ENCODE measurements at regions not wholly inside any gene's neighbourhood (a gene's known extent, or its start where the extent isn't known, plus 50 kb on each side); places are given as distances from the start of the nearest gene placed in this dataset.

DNA sequence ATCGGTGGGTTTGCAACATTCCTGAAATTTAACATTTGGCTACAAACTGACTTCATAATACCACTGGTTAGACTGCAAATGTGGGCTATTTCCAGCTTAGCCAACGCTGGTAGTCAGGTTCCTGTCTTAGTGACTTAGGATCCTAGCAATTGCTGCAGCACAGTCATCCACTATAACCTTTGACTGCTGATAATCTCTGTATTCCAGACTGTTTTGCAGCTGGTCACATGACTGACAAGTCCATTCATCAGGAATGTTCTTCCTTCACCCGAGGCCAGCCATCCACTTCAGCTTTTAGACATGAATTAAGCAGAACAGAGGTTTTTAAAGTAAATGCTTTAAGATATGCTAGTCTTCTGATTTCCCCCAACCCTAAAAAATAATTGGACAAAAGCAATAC is 425.9 kb upstream of the MPDZ start:
- no peak for DNase-seq

DNA sequence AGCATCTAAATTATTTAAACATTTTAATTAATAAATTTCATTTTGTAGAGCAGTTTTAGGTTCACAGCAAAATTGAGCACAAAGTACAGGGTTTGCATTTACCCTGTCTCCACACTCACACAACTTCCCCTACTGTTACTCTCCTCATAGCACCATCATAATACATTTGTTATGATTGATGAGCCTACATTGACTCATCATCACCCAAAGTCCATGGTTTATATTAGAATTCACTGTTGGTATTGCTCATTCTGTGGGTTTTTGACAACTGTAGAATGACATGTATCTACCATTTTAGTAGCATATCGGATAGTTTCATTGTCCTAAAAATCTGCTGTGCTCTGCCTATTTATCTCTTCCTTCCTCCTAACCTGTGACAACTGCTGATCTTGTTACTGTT is 411.1 kb upstream of the MPDZ start:
- no peak for DNase-seq

DNA sequence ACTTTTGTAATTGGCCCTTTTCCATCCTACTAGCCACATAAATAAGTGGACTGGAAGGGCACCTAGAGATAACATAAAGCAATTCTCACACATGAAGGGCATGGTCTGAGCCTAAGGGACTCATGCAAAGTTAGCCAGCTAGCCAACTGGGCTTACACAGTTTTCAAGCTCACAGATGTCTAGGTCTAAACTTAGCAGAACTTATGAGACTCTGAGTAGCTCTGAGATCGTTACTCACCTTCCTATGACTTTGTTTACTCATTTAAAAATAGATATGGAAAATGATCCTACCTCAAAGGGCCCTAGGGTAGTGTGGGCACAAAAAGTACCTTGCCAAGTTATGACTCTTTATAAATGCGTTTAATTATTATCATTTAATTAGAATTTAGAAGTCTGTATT is 410.4 kb upstream of the MPDZ start:
- DNase-seq: no peak

DNA sequence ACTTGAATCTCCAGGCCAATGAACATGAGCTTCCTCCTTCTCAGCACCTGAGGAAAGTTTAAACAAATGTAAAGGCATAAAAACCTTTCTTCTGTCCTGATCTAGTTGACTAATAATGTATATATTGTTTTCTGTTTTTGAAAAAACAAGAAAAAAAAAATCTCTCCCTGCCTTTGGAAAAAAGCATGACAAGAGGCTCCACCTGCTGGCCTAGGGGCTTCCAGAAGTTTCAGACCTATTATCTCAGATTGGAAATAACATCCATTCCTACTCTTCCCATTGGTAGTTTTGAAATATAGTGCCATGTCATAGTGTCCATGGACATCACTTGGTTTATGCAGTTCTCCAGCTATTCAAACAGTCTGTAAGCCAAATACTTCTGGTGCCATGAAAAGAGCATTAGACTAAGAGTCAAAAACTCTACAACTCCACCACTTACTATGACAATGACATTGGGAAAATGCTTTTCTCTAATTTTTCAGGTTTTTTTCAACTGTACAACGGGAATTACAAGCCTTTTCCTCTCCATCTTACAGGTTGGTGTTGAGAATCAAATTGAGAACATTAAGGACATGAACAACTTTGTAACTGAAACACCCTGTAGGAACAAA is 409.6 kb upstream of the MPDZ start:
- DNase-seq: no peak

DNA sequence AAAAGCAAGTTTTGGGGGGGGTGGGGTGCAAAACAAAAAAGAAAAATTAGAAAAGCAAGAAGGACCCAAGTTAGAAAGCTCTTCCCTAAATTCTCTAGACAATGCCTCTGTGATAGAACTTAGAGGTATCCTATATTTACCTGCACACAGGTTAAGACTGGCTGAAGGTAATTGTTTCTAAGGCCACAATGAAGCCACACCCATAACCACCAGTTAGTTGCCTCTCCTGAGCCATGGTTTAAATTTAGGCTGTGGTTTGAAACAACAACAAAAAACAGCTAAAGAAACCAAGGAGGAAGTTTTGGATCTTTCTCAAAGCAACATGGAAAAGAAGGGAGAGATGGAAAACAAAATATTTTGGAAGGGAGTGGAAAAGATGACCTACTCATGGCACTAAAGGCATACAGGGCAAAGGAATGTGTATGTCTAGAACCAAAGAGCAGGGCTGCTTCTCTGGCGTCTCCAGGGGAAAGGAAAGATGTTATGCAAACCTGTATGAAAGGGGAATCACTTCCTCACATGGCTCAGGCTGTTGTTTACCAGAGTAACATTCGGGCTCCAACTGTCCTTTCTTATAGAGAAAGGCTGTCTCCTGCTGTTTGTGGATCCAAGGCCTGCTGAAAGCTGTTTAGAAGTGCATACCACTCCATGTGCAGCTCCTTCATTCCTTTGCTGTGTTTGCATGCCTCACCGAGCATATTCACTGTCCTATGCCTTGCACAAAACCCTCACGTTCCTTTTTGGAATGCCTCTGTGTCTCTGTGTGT is 408.9 kb upstream of the MPDZ start:
- no peak for DNase-seq

DNA sequence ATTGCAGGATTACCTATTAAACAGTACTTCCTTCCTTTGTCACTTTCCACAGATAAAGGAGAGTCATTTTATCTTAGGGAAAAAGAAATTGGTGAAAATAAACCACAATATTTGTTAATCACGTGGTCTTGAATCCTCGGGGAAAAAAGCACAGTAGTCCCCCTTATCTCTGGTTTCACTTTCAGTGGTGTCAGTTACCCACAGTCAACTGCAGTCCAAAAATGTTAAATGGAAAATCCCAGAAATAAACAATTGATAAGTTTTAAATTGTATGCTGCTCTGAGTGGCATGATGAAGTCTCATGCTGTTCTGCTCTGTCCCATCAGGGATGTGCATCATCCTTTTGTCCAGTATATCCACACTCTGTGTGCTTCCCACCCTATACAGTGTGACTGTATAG is 405.2 kb upstream of the MPDZ start:
- no peak for DNase-seq

DNA sequence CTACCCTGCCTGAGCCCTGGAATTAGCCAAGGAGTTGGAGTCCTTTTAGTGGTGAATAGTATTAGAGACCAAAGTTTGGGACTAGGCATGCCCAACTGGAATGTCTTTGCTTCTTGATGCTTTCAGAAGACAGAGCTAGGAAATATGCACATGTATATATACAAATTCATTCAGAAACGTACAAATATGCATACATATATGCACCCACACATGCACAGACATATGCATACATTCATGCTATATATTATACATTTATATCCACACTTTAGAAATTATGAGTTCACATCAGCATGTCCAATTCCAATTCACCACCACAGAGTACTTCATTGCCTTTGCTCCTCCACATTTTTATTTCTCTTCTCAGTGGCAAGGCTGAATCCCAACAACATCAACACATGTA is 398.3 kb upstream of the MPDZ start:
- DNase-seq: no peak

DNA sequence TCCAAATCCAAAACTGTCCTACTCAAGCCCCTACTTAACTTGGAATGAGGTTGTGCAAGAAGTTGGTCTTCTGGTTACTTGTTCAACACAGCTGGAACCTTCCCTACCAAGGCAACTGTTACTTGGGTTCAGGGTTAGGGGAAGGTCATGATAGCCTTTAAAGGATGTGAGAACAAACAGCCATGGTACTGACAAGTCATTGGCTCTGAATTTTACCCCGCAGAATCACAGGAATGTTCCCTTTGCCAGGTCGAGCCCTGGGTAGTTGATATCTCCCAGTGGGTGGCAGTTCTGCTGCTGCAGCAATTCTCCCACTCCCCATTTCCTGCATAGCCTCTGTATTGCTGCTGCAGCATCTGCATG is 396.1 kb upstream of the MPDZ start:
- DNase-seq: no peak

DNA sequence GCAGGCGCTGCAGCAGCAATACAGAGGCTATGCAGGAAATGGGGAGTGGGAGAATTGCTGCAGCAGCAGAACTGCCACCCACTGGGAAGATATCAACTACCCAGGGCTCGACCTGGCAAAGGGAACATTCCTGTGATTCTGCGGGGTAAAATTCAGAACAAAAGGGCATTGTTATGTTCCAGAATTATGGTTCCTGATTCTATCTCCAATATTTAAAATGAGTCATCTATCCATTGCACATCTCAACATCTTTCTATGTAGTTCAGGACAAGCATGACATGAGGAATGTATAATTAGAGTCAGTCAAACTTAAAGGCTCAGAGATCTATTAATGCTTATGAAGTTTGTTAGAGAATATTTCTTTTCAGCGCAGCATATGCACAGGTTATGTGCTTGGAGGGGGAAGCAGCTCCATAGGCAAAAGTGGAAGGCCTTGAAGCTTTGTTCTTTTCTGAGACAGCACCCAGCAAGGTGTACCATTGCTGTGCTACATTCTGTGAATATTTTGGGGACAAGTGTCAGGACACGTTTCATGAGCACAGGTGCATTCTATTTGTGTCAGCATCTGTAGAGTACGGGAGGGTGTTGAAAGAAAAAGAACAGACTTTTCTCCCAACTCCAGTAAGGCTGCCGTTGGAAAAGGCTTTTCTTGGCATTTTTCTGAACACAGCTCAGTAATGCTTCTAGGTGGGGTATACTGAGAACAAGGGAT is 395.6 kb upstream of the MPDZ start:
- DNase-seq: no peak

DNA sequence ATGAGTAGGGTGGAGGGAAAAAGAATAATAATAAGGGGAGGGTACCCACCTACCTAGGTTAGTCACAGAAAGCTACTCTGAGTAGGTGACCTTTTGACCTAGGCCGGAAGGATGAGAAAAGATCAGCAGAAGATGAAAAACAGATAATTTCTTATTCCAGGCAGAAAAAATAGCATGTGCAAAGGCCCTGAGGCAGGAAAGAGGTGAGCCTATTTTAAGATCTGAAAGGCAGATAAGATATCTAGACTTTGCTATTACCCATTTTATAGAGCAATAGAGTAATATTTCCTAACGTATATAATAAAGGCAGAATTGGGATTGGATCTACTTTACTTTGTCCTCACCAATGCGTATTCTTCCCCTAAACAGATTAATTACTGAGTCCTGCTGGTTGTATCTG is 393.9 kb upstream of the MPDZ start:
- no peak for DNase-seq

DNA sequence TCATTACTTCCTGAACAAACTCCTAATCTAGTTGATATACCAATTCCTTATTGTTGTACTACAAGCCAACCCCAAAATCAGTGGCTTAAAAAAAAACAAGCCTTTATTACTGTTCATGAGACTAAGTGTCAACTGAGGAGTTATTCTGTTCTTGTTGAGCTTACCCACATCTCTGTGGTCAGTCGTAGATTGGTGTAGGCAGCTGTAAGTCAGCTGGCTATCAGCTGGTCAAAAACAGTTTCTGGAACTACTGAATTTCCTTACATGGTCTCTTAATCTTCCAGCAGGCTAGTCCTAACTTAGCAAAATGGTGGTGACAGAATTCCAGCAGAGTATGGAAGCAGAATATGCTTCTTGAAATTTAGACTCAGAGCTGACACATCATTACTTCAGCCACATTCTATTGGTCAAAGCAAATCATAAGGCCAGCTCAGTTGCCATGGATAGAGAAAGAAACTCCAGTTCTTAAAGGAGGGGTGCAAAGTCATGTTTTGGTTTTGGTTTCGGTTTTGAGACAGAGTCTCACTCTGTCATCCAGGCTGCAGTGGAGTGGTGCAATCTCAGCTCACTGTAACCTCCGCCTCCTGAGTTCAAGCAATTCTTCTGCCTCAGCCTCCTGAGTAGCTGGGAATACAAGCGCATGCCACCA is 386.1 kb upstream of the MPDZ start:
- DNase-seq: no peak

DNA sequence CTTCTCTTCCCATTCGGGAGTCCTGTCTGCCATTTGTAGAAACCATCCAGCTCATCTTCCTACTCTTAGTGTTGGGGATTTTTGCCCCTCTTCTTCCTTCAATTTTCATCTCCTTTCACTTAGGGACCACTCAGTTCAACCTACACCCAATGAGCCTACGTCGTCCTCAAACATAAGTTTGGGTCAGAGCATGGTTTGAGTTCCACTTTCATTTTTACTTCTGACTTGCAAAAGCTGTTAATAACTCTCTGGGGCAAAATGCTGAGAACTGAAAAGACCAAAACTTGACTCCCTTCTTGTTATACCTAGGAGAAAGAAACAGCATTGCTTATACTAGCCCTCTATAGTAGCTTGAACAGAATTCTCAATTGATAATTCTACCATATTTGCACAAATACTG is 381.5 kb upstream of the MPDZ start:
- no peak for DNase-seq

DNA sequence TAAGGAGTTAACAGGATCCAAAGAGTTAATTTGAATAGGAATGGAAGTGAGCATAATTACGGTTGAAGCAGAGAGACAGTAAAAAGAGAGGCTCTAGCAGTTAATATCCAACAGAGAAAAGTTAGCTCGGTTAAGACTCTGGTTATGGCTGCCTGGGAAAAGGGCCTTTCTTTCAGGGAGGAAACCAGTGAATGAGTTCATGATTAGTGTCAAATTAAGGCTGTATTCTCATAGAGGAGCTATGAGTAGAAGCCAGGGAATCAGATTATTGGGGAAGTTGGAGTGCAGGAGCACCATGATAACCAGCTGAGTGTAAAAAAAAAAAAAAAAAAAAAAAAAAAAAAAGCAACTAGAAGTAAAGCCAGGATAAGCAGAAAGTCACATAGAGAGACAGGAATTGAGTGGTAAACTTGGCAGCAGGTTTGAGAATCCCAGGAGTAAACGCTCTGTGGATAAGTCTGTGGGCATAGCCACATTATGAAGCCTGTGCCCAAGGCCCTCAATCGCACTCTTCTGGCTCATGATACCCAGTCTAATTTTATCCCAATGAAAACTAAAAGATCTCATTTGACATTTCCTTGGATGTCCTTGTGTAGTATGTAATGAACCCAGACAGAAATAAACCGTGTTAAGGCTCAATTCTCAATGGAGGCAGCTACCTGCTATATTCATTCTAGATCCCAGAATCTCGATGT is 372.6 kb upstream of the MPDZ start:
- no peak for DNase-seq

DNA sequence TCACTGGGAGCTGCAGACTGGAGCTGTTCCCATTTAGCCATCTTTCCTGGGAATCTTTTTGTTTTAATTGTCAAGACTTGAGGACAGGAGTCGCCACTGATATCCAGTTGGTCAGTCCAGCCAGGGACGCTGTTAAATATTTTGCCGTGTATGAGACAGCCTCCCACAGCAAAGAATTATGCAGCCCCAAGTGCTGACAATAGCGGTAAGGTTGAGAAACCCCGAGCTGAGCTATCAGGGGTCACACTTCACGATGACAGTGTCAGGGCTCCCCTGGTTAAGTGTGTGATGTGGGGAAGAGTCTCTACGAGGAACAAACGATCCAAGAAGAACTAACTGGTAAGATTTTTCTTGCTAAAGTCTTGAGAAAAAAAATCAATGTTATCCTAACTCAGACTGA is 372.0 kb upstream of the MPDZ start:
- no peak for DNase-seq

DNA sequence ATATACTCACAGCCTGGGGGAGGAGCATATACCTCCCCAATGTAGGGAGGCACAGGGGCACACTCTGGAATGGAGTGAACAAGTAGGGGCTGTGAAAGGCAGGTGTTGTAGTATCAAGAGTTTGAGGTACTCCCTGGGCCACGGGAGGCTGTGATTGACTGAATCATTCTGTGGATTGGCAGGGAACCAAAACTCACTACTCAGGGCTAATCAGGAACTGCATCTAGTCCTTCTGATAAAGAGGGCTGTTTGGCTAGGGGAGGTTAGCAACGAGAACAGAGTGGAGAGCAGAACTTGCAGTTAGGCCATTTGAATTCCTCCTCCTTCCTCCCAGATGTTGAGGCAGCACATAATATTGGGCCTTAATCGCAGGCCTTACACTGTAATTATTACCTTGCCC is 369.2 kb upstream of the MPDZ start:
- no peak for DNase-seq

DNA sequence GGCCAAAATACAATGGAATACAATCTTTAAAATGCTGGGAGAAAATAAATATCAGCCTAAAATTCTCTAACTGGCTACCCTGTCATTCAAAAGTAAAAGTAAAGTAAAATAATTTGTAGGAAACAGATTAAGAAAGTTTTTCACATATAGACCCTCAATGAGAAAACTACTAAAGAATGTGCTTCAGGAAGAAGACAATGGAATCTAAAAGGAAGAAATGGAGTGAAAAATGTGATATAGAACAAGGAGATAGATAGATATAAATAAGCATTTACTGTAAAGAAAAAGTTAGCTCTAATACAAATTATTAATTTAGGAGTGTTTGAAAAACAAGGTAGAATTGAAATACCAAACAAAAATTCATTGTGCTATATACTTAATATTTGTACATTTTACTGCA is 368.6 kb upstream of the MPDZ start:
- no peak for DNase-seq

DNA sequence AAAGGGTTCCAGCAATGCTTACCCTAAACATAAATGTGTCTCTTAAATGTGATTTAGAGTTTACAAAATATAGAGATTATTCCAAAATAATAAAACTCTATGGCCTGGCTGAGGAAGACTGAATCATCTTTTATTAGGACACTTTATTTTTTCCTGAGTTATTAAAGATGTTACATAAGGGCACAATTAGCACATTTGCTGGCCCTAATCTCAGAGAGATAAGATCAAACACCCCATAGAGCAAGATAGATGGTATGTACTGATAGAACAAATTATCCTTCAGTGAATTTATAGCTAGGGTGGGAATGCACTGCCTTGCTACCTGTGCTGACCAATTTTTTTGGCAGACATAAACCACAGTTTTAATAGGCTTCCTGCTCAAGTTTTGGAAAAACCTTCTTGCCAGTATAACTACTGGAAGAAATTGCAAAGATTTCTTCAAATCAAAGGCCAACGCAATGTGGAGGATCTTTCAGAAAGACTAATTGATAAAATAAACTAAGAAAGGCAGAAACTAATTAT is 367.1 kb upstream of the MPDZ start:
- DNase-seq: no peak

DNA sequence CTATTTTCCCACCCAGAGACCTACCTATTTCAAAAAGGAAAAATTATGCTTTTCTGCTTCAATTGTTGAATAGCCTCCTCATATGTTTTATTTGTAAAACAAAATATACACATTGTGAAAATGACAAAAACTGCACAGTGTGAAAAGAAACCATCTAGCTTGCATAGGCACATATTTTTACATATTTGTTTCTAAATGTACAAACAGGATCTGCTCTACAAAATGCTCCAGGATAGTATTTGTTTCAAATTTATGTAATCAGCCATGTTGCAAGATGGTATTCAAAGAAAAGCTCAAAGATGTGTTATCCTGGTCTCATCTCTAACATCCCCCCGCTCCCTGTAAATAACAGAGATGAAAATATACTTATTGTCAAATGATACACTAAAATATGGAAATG is 366.1 kb upstream of the MPDZ start:
- no peak for DNase-seq

DNA sequence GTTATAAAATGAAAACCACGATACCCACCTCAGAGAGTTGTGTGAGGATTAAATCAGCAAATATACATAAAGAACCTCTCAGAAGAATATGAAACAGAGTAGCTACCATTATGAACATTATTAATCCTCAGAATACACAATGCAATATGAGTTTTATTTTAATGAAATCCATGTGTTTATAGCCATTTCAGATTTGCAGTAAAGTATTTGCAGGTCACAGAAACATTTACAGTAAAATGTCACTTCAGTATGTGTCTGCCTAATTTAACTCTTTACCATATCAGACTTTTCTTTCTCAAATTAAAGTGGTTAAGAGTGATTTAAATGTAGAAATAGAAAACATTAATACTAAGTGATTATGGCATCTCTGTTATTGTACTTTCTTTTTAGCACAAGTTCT is 365.2 kb upstream of the MPDZ start:
- DNase-seq: no peak

DNA sequence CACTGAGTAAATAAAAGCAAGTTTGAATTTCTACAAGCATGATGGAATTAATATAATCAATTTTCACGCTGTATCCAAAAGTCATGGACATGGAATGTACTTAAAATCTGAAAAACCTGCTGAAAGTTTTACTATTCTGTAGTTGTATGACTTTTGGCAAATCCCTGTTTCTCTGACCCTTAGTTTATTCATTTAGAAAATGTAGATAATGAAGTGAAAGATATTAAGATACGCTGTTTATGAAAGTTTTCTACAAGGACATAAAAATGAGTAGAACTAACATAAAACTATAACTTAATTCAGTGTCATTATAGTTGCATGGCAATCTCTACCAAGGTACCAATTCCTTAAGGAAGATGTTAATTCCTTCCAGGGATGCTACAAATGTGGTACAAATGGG is 363.2 kb upstream of the MPDZ start:
- no peak for DNase-seq

DNA sequence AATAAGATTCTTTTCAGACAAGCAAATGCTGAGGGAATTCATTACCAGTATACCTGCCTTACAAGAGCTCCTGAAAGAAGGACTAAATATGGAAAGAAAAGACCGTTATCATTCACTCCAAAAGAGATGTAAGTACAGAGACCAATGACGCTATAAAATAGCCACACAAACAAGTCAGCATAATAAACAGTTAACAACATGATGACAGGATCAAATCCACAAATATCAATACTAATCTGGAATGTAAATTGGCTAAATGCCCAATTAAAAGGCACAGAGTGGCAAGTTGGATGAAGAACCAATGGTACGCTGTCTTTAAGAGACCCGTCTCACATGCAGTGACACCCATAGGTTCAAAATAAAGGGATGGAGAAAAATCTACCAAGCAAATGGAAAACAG is 349.6 kb upstream of the MPDZ start:
- DNase-seq: no peak

DNA sequence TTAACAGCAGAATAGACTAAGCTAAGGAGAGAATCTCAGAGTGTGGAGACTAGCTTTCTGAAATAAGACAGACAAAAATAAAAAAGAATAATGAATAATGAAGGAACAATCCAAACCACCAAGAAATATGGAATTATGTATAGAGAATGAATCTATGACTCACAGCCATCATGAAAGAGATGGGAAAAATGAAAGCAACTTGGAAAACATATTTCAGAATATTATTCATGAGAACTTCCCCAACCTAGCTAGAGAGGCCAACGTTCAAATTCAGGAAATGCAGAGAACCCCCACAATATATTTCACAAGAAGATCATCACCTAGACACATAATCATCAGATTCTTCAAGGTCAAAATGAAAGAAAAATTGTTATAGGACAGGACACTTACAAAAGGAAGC is 349.0 kb upstream of the MPDZ start:
- DNase-seq: no peak

DNA sequence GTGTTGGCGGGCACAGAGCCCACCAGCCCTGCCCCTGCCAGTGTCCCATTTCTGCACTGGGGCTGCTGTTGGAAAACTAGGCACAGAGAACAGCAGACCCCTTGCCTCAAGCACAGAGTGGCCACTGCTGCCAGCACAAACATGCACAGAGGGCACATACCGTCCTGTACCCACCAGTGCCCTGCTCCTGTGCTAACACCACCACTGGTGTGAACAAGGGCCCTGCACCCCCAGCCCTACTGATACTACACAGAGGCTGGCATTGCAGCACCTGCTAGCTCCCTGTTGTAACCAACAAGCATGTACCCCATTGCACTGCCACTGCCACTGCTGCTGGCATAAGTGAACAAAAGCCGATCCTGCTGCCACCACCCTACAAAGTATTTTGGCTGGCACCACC is 348.0 kb upstream of the MPDZ start:
- DNase-seq: no peak
